ENCODE measurements at regions not wholly inside any gene's neighbourhood (a gene's known extent, or its start where the extent isn't known, plus 50 kb on each side); places are given as distances from the start of the nearest gene placed in this dataset.

DNA sequence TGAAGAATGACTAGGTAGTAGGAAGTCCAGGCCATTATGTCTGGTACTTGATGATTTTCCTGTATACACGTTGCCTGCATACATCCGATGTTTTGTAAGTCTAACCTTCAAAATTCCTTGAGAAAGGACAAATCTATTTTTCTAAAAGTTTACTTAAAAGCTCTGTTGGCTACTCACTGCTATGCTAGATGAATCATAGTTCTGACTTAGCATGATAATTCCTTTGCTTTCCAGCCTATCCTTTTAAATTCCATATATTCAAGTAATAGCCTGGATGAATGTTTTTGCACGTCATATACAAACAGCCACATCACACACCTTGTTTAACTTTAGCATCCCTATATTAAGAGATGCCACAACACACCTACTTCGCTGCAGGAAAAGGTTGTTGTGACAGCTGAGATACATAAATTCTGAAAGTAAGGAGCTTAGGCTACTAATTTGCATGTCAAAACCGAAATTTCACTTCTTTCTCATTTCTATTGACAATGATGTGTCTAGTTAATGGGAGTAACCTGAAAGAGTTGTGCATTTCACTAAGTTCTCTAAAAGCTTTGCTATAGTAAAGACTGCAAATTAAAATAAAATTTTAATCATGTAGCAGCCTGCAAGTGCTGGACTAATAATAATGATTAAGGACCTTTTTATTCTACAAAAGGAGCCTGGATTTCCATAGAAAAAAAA lies 1116.4 kb downstream of the JRKL start:
- in situ Hi-C loops (cut with MboI) (no loop called here), intact Hi-C loops (cut with micrococcal nuclease; ENCODE audit: unreplicated experiment) (no loop called here)
- no peak for FAIRE-seq
- Histone ChIP-seq H3K36me3 (ENCODE audit: control insufficient read depth in 2 of 2, insufficient read depth in 2 of 2, low read length in 1 of 2) (no peaks in the 10 kb centered on the region), H3K79me2 (ENCODE audit: control insufficient read depth, insufficient read depth, low read length) (no peaks in the 10 kb centered on the region), H4K20me1 (ENCODE audit: control insufficient read depth, insufficient read depth) (no peaks in the 10 kb centered on the region), H3K27me3 (replicated peaks in 1 of 2; ENCODE audit: control insufficient read depth in 2 of 2, insufficient read depth in 2 of 2, low read length in 1 of 2) (no peaks in the 10 kb centered on the region), H2AFZ (ENCODE audit: control insufficient read depth, low read depth, low read length) (no peak overlapping the region), H3K9ac (ENCODE audit: control insufficient read depth, insufficient read depth, low read length) (no peak overlapping the region), H3K27ac (ENCODE audit: control insufficient read depth, insufficient read depth) (no peak overlapping the region), H3K4me1 (ENCODE audit: control insufficient read depth, insufficient read depth, low read length) (no peaks in the 10 kb centered on the region), H3K9me3 (replicated peaks; ENCODE audit: control insufficient read depth, insufficient read depth, low read length) (no peaks in the 10 kb centered on the region), H3K4me3 (no peak overlapping the region), H3K4me2 (ENCODE audit: control insufficient read depth, insufficient read depth) (no peak overlapping the region)
- DNase-seq (ENCODE audit: low read depth, low spot score) = no peak
- ChIA-PET RAD21 (ENCODE audit: unreplicated experiment) (no interaction called here), SMC1A (ENCODE audit: uncharacterized antibody, unreplicated experiment) (no interaction called here), POLR2A (no interaction called here), CTCF (no interaction called here)
- WGBS (ENCODE audit: insufficient coverage, insufficient replicate concordance, low lambda C conversion rate, missing lambda C conversion rate) = 22% methylated on average over 5 of the region's 5 CpGs
- ATAC-seq = no peak
- no TSS peak for BruUV-seq (replicated peaks)
- no peak for TF ChIP-seq NR2C1 (IDR thresholded peaks at IDR 0.05)
- no peak for TF ChIP-seq SMAD1 (IDR thresholded peaks at IDR 0.05; ENCODE audit: low read depth, partially characterized antibody)
- TF ChIP-seq KAT2A (conservative IDR thresholded peaks at IDR 0.05; ENCODE audit: control insufficient read depth, low read depth, low read length) = no peak
- TF ChIP-seq JUNB (IDR thresholded peaks at IDR 0.05) = no peak
- no peak for TF ChIP-seq EP300 (IDR thresholded peaks at IDR 0.05; ENCODE audit: borderline replicate concordance in 1 of 2, control insufficient read depth in 1 of 2, low read depth in 2 of 2, low read length in 2 of 2)
- TF ChIP-seq NR2F1 (conservative IDR thresholded peaks at IDR 0.05) = no peak
- no peak for TF ChIP-seq POLR2A (IDR thresholded peaks at IDR 0.05; ENCODE audit: low read depth, low read length)
- no peak for TF ChIP-seq SMARCA5 (IDR thresholded peaks at IDR 0.05)

DNA sequence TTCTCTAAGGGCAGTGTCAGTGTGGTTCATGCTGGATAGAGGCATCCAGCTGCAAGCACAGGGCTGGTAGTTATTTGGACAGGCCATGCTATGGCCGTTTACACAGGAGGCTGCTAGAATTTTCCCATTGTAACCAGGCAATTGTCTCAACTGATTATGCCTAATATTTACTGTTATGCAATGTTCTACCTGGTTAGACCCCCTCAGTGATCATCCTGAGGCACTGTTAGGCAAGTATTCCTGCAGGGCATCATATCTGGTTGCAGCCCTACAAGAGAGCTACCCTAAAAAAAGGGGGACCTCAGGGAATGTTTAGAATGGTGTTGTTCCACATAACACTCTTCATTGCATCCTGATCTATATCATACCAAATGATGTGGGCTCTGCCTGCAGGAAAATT lies 1124.6 kb downstream of the JRKL start:
- TF ChIP-seq NR2F1 (conservative IDR thresholded peaks at IDR 0.05) (no peak), ATF7 (IDR thresholded peaks at IDR 0.05; ENCODE audit: low read depth) (no peak), RAD51 (IDR thresholded peaks at IDR 0.05) (no peak), ZSCAN29 (IDR thresholded peaks at IDR 0.05) (no peak), STAT1 (conservative IDR thresholded peaks at IDR 0.05) (no peak), RBBP5 (conservative IDR thresholded peaks at IDR 0.05) (no peak), SUZ12 (IDR thresholded peaks at IDR 0.05; ENCODE audit: unreplicated experiment) (no peak), BMI1 (IDR thresholded peaks at IDR 0.05; ENCODE audit: borderline replicate concordance) (no peak)
- TF ChIP-seq, protein P1, sequence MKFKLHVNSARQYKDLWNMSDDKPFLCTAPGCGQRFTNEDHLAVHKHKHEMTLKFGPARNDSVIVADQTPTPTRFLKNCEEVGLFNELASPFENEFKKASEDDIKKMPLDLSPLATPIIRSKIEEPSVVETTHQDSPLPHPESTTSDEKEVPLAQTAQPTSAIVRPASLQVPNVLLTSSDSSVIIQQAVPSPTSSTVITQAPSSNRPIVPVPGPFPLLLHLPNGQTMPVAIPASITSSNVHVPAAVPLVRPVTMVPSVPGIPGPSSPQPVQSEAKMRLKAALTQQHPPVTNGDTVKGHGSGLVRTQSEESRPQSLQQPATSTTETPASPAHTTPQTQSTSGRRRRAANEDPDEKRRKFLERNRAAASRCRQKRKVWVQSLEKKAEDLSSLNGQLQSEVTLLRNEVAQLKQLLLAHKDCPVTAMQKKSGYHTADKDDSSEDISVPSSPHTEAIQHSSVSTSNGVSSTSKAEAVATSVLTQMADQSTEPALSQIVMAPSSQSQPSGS (IDR thresholded peaks at IDR 0.05; ENCODE audit: low read length) = no peak
- H3K4me1 ChIP-seq (ENCODE audit: control insufficient read depth, insufficient read depth, low read length) = no peaks in the 10 kb centered on the region
- no peaks in the 10 kb centered on the region for H3K9me3 ChIP-seq (replicated peaks; ENCODE audit: control insufficient read depth, insufficient read depth, low read length)
- no peak overlapping the region for H3K4me3 ChIP-seq
- no peak for FAIRE-seq
- in situ Hi-C loops (cut with MboI) (no loop called here), intact Hi-C loops (cut with micrococcal nuclease; ENCODE audit: unreplicated experiment) (no loop called here)
- H4K20me1 ChIP-seq (ENCODE audit: control insufficient read depth, insufficient read depth) = no peaks in the 10 kb centered on the region
- no peak for DNase-seq (ENCODE audit: low read depth, low spot score)
- no peak overlapping the region for H2AFZ ChIP-seq (ENCODE audit: control insufficient read depth, low read depth, low read length)
- no peak overlapping the region for H3K27ac ChIP-seq (ENCODE audit: control insufficient read depth, insufficient read depth)
- SMC1A ChIA-PET (ENCODE audit: uncharacterized antibody, unreplicated experiment) = no interaction called here
- H3K79me2 ChIP-seq (ENCODE audit: control insufficient read depth, insufficient read depth, low read length) = no peaks in the 10 kb centered on the region
- no peak overlapping the region for H3K9ac ChIP-seq (ENCODE audit: control insufficient read depth, insufficient read depth, low read length)
- no peaks in the 10 kb centered on the region for H3K36me3 ChIP-seq (ENCODE audit: control insufficient read depth in 2 of 2, insufficient read depth in 2 of 2, low read length in 1 of 2)
- RAD21 ChIA-PET (ENCODE audit: unreplicated experiment) = no interaction called here
- no TSS peak for BruUV-seq (replicated peaks)
- no peaks in the 10 kb centered on the region for H3K27me3 ChIP-seq (replicated peaks in 1 of 2; ENCODE audit: control insufficient read depth in 2 of 2, insufficient read depth in 2 of 2, low read length in 1 of 2)
- 0% methylated on average over 1 of the region's 1 CpG for WGBS (ENCODE audit: insufficient coverage, insufficient replicate concordance, low lambda C conversion rate, missing lambda C conversion rate)
- ATAC-seq = no peak
- POLR2A ChIA-PET = no interaction called here
- CTCF ChIA-PET = no interaction called here
- H3K4me2 ChIP-seq (ENCODE audit: control insufficient read depth, insufficient read depth) = no peak overlapping the region

All from GM12878 (cell line).